ENCODE measurements at regions not wholly inside any gene's neighbourhood (a gene's known extent, or its start where the extent isn't known, plus 50 kb on each side); places are given as distances from the start of the nearest gene placed in this dataset.

DNA sequence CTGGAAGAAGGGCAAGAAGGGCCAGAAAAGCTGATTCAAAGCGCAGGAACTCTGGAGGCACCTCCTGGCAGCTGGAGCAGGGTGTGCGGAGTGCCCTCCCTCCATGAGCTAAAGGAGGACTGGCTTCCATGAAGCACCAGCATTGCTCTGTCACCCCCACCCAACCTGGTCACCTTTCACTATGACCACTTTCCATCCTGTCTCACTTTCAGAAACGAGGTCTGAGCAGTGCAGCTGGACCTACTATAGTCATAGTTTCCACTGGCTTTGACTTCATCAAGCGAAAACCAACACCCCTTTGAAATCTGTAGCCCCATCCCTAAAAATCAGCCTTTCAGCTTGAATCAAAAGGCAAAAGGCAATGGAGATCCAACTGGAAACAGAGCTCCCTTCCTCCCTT is 84.8 kb upstream of the CACNA1E start:
- Histone ChIP-seq H3K4me1 (ENCODE audit: insufficient read depth, low read length) (no peaks in the 10 kb centered on the region), H4K20me1 (ENCODE audit: insufficient read depth, low read length) (no peaks in the 10 kb centered on the region), H3K27ac (ENCODE audit: extremely low read length, insufficient read depth, low read length) (no peak overlapping the region), H3K79me2 (ENCODE audit: insufficient read depth, low read length) (no peaks in the 10 kb centered on the region), H2AFZ (ENCODE audit: low read length) (no peak overlapping the region), H3K27me3 (ENCODE audit: control insufficient read depth in 1 of 2, insufficient read depth in 2 of 2, low read length in 2 of 2) (peaks cover 1 to 5% of the 10 kb centered on the region in 2 experiments; a peak in 3 of 5 replicates), H3K4me2 (ENCODE audit: low read depth, low read length) (no peak overlapping the region), H3K9me3 (ENCODE audit: low read length) (no peaks in the 10 kb centered on the region), H3K9ac (ENCODE audit: insufficient read depth, low read depth, low read length) (no peak overlapping the region), H3K4me3 (replicated peaks in 1 of 3; ENCODE audit: insufficient read depth in 1 of 3, low read depth in 2 of 3, low read length in 3 of 3) (no peak overlapping the region), H3K36me3 (replicated peaks in 1 of 2; ENCODE audit: control insufficient read depth in 1 of 2, insufficient read depth in 2 of 2, low read length in 2 of 2) (no peaks in the 10 kb centered on the region)
- no peak for TF ChIP-seq CCAR2 (optimal IDR thresholded peaks at IDR 0.05; ENCODE audit: low read depth, low read length)
- TF ChIP-seq RBM22 (optimal IDR thresholded peaks at IDR 0.05; ENCODE audit: low read length): no peak
- TF ChIP-seq RBFOX2 (IDR thresholded peaks at IDR 0.05; ENCODE audit: low read depth, low read length): no peak
- TF ChIP-seq, protein P1, sequence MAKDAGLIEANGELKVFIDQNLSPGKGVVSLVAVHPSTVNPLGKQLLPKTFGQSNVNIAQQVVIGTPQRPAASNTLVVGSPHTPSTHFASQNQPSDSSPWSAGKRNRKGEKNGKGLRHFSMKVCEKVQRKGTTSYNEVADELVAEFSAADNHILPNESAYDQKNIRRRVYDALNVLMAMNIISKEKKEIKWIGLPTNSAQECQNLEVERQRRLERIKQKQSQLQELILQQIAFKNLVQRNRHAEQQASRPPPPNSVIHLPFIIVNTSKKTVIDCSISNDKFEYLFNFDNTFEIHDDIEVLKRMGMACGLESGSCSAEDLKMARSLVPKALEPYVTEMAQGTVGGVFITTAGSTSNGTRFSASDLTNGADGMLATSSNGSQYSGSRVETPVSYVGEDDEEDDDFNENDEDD (CRISPR knock-in tag; IDR thresholded peaks at IDR 0.05; ENCODE audit: borderline replicate concordance): no peak
- TF ChIP-seq ZNF772 (CRISPR knock-in tag; IDR thresholded peaks at IDR 0.05): no peak
- no peak for TF ChIP-seq ZNF788 (CRISPR knock-in tag; IDR thresholded peaks at IDR 0.05; ENCODE audit: borderline replicate concordance)
- no peak for TF ChIP-seq SPEN (CRISPR knock-in tag; IDR thresholded peaks at IDR 0.05; ENCODE audit: low read depth)
- TF ChIP-seq, protein P2, sequence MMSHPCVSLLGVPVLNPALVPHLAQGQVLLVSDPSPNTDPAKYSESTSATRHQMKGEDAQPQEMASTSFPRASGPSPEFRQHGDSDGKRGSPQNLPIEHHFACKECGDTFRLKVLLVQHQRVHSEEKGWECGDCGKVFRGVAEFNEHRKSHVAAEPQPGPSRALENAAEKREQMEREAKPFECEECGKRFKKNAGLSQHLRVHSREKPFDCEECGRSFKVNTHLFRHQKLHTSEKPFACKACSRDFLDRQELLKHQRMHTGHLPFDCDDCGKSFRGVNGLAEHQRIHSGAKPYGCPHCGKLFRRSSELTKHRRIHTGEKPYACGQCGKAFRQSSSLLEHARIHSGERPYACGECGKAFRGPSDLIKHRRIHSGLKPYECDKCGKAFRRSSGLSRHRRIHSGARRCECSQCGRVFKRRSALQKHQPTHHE (CRISPR knock-in tag; IDR thresholded peaks at IDR 0.05; ENCODE audit: borderline replicate concordance): no peak
- TF ChIP-seq, protein P3, sequence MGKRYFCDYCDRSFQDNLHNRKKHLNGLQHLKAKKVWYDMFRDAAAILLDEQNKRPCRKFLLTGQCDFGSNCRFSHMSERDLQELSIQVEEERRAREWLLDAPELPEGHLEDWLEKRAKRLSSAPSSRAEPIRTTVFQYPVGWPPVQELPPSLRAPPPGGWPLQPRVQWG (CRISPR knock-in tag; IDR thresholded peaks at IDR 0.05; ENCODE audit: borderline replicate concordance, low read depth): no peak
- TF ChIP-seq MLLT10 (CRISPR knock-in tag; IDR thresholded peaks at IDR 0.05): no peak
- DNase-seq (ENCODE audit: low spot score): no peak
- no TSS peak for BruUV-seq (replicated peaks)
- ChIA-PET CTCF (ENCODE audit: low intra/inter-chr PET ratio, low total read pairs) (no interaction called here), POLR2A (no interaction called here)
- in situ Hi-C loops (cut with HindIII; ENCODE audit: extremely low pct_ligation_motif_present, low pct_unique_long_range_greater_than_20kb): no loop called here
- FAIRE-seq: no peak
- WGBS (ENCODE audit: low lambda C conversion rate): 6% methylated on average over 2 of the region's 4 CpGs
- intact Hi-C loops (cut with micrococcal nuclease; ENCODE audit: unreplicated experiment): no loop called here
- ATAC-seq: no peak
